Neural cell (in vitro differentiated cells): ENCODE measurements at regions not wholly inside any gene's neighbourhood (a gene's known extent, or its start where the extent isn't known, plus 50 kb on each side); places are given as distances from the start of the nearest gene placed in this dataset.

Experiments
- H2AFZ ChIP-seq: fragments of 200-600, 300-800 bp; sonication (generic), shearing (Covaris generic); 2 replicates; pipeline ENCODE4 v1.6.0; 2014; ENCODE audit warnings: low read depth, mild to moderate bottlenecking, antibody characterized with exemption, low read length, moderate library complexity
- H3F3A ChIP-seq: fragments of 200-600 bp; shearing (Covaris generic); 2 replicates; pipeline ENCODE4 v1.6.1; 2016; ENCODE audit warnings: mild to moderate bottlenecking, moderate library complexity, mixed read lengths, antibody characterized with exemption, low read length; ENCODE audit not compliant: insufficient read depth, poor library complexity, severe bottlenecking
- H3K27ac ChIP-seq: fragments of 200-600, 300-800 bp; sonication (generic), shearing (Covaris generic); 2 replicates; pipeline ENCODE4 v1.5.1; 2014; ENCODE audit warnings: mild to moderate bottlenecking, low read length, moderate library complexity
- H3K27me3 ChIP-seq: fragments of 300-800, 200-600 bp; sonication (generic), shearing (Covaris generic); 2 replicates; pipeline ENCODE4 v1.6.0; 2014; ENCODE audit warnings: mild to moderate bottlenecking, low read depth, low read length, moderate library complexity; ENCODE audit not compliant: insufficient read depth
- H3K36me3 ChIP-seq: fragments of 300-800, 200-600 bp; sonication (generic), shearing (Covaris generic); 2 replicates; pipeline ENCODE4 v1.5.1; 2014; ENCODE audit warnings: mild to moderate bottlenecking, antibody characterized with exemption, low read length, moderate library complexity; ENCODE audit not compliant: insufficient read depth
- H3K4me2 ChIP-seq: fragments of 300-800, 200-600 bp; sonication (generic), shearing (Covaris generic); 2 replicates; pipeline ENCODE4 v1.6.0; 2014; ENCODE audit warnings: mild to moderate bottlenecking, low read length
- H3K4me3 ChIP-seq: fragments of 300-800, 200-600 bp; sonication (generic), shearing (Covaris generic); 2 replicates; pipeline ENCODE4 v1.5.1; 2014; ENCODE audit warnings: mild to moderate bottlenecking, low read length, moderate library complexity
- H3K79me2 ChIP-seq: fragments of 200-600 bp; shearing (Covaris generic); replicated peaks from 2 replicates; pipeline ENCODE4 v1.6.0; 2014; ENCODE audit warnings: mild to moderate bottlenecking, low read length, moderate library complexity; ENCODE audit not compliant: insufficient read depth
- H3K9ac ChIP-seq: fragments of 300-800, 200-600 bp; sonication (generic), shearing (Covaris generic); 2 replicates; pipeline ENCODE4 v1.6.1; 2016; ENCODE audit warnings: mild to moderate bottlenecking, low read length, mixed read lengths
- H3K9me2 ChIP-seq: fragments of 200-600 bp; shearing (Covaris generic); 2 replicates; pipeline ENCODE4 v1.6.1; 2016; ENCODE audit warnings: mild to moderate bottlenecking, low read length, mixed read lengths; ENCODE audit not compliant: insufficient read depth
- H3K9me3 ChIP-seq: fragments of 200-600, 300-800 bp; sonication (generic), shearing (Covaris generic); 2 replicates; pipeline ENCODE4 v1.6.1; 2016; ENCODE audit warnings: mild to moderate bottlenecking, mixed run types, low read length, moderate library complexity, mixed read lengths
- H4K20me1 ChIP-seq: fragments of 200-600 bp; shearing (Covaris generic); 2 replicates; pipeline ENCODE4 v1.6.1; 2016; ENCODE audit warnings: mild to moderate bottlenecking, mixed run types; ENCODE audit not compliant: insufficient read depth
- CTCF ChIP-seq: fragments of 450-650 bp; IDR thresholded peaks from 2 replicates; pipeline ENCODE4 v1.5.1; 2014; ENCODE audit warnings: antibody characterized with exemption, mild to moderate bottlenecking, moderate library complexity; ENCODE audit not compliant: poor library complexity, severe bottlenecking
- EP300 ChIP-seq: fragments of 450-650 bp; conservative IDR thresholded peaks from 2 replicates; pipeline ENCODE4 v1.6.1; 2014; ENCODE audit warnings: antibody characterized with exemption, mild to moderate bottlenecking, moderate library complexity; ENCODE audit not compliant: poor library complexity, severe bottlenecking
- EZH2 ChIP-seq: fragments of 200-600, 300-800 bp; shearing (Covaris generic), sonication (generic); IDR thresholded peaks from 2 replicates; pipeline ENCODE4 v1.6.1; 2014; ENCODE audit warnings: antibody characterized with exemption, low read length, borderline replicate concordance, mild to moderate bottlenecking; ENCODE audit not compliant: insufficient read depth, poor library complexity, severe bottlenecking
- MXI1 ChIP-seq: fragments of 450-650 bp; conservative IDR thresholded peaks from 2 replicates; pipeline ENCODE4 v1.6.1; 2014; ENCODE audit warnings: antibody characterized with exemption, mild to moderate bottlenecking; ENCODE audit not compliant: poor library complexity, severe bottlenecking
- POLR2AphosphoS5 ChIP-seq: IDR thresholded peaks from 2 replicates; pipeline ENCODE4 v1.6.1; 2012
- RAD21 ChIP-seq: fragments of 450-650 bp; conservative IDR thresholded peaks from 2 replicates; pipeline ENCODE4 v1.6.1; 2014; ENCODE audit warnings: antibody characterized with exemption, mild to moderate bottlenecking, moderate library complexity
- SMC3 ChIP-seq: fragments of 450-650 bp; conservative IDR thresholded peaks from 2 replicates; pipeline ENCODE4 v1.6.1; 2014; ENCODE audit warnings: antibody characterized with exemption, mild to moderate bottlenecking, moderate library complexity; ENCODE audit not compliant: poor library complexity
- TAF1 ChIP-seq: IDR thresholded peaks from 2 replicates; pipeline ENCODE4 v1.6.1; 2012; ENCODE audit warnings: low read depth
- TF ChIP-seq, protein P1 (sequence below): IDR thresholded peaks from 2 replicates; pipeline ENCODE4 v1.6.1; 2012; ENCODE audit warnings: borderline replicate concordance

- H3K9ac ChIP-seq = no peak overlapping the region
- no peak overlapping the region for H2AFZ ChIP-seq
- no peaks in the 10 kb centered on the region for H3K9me2 ChIP-seq
- H3K79me2 ChIP-seq = no peaks in the 10 kb centered on the region
- H4K20me1 ChIP-seq = no peaks in the 10 kb centered on the region
- no peak overlapping the region for H3K4me3 ChIP-seq
- no peaks in the 10 kb centered on the region for H3K9me3 ChIP-seq
- no peaks in the 10 kb centered on the region for H3F3A ChIP-seq
- no peaks in the 10 kb centered on the region for H3K36me3 ChIP-seq
- H3K27me3 ChIP-seq = no peaks in the 10 kb centered on the region
- H3K4me2 ChIP-seq = no peak overlapping the region
- H3K27ac ChIP-seq = no peak overlapping the region
- TF ChIP-seq RAD21 (no peak), POLR2AphosphoS5 (no peak)
These were observed 338.1 kb upstream of the PCDH9 start for GRCh38 chr13:67568205-67568604.

DNA sequence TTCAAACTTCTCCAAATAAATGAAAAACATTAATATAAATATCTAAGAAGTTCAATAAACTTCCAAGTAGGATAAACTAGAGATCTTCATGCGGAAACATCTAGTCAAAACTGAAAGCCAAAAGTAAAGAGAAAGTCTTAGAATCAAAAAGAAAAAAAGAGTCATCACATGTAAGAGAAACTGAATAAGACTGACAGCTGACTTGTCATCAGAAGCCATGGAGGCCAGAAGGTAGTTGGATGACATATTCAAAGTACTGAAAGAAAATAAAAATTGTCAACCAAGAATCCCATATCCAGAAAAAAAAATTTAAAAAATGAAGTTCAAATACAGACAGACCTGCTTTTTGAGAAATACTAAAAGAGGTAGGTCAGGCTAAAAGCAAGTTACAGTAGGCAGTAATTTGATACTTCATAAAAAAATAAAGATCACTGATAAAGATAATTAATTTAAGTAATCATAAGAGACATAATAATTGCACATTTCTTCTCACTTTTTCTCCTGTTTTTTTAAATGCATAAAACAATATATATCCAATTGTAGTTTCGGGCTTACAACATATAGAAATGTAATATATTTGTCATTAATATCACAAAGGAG is 327.6 kb upstream of the PCDH9 start:
- Histone ChIP-seq H3K27ac (no peak overlapping the region), H3K79me2 (no peaks in the 10 kb centered on the region)

More for the DNA sequence above, 327.6 kb upstream of the PCDH9 start:
- Histone ChIP-seq H3K9me2 (no peaks in the 10 kb centered on the region), H3K9ac (no peak overlapping the region), H3K4me3 (no peak overlapping the region), H2AFZ (no peak overlapping the region), H3K4me2 (no peak overlapping the region), H3F3A (no peaks in the 10 kb centered on the region), H3K36me3 (no peaks in the 10 kb centered on the region), H3K9me3 (no peaks in the 10 kb centered on the region), H3K27me3 (no peaks in the 10 kb centered on the region), H4K20me1 (no peaks in the 10 kb centered on the region)
- TF ChIP-seq, protein P1, sequence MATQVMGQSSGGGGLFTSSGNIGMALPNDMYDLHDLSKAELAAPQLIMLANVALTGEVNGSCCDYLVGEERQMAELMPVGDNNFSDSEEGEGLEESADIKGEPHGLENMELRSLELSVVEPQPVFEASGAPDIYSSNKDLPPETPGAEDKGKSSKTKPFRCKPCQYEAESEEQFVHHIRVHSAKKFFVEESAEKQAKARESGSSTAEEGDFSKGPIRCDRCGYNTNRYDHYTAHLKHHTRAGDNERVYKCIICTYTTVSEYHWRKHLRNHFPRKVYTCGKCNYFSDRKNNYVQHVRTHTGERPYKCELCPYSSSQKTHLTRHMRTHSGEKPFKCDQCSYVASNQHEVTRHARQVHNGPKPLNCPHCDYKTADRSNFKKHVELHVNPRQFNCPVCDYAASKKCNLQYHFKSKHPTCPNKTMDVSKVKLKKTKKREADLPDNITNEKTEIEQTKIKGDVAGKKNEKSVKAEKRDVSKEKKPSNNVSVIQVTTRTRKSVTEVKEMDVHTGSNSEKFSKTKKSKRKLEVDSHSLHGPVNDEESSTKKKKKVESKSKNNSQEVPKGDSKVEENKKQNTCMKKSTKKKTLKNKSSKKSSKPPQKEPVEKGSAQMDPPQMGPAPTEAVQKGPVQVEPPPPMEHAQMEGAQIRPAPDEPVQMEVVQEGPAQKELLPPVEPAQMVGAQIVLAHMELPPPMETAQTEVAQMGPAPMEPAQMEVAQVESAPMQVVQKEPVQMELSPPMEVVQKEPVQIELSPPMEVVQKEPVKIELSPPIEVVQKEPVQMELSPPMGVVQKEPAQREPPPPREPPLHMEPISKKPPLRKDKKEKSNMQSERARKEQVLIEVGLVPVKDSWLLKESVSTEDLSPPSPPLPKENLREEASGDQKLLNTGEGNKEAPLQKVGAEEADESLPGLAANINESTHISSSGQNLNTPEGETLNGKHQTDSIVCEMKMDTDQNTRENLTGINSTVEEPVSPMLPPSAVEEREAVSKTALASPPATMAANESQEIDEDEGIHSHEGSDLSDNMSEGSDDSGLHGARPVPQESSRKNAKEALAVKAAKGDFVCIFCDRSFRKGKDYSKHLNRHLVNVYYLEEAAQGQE = no peak
- no peak for TF ChIP-seq MXI1
- no peak for TF ChIP-seq EP300
- no peak for TF ChIP-seq EZH2
- no peak for TF ChIP-seq RAD21
- no peak for TF ChIP-seq POLR2AphosphoS5
- TF ChIP-seq SMC3 = no peak
- TF ChIP-seq TAF1 = no peak
- TF ChIP-seq CTCF = no peak
